K562 (cell line): ENCODE measurements at regions not wholly inside any gene's neighbourhood (a gene's known extent, or its start where the extent isn't known, plus 50 kb on each side); places are given as distances from the start of the nearest gene placed in this dataset.

Source experiments
- ATAC-seq: fragments of 200-7000 bp; cut with Tn5 transposase; 3 replicates; pipeline ENCODE4 v1.9.1; 2020; ENCODE audit warnings: moderate library complexity
- BruUV-seq: library from RNA; stranded (reverse); fragments of 400-500 nt; replicated peaks from 2 replicates; lab custom pipeline; 2021; lab: Mats Ljungman, UMichigan
- CTCF ChIA-PET: fragments of 300-600 bp; formaldehyde crosslinking; extraction: SDS; loops from one replicate; lab custom pipeline; 2021; ENCODE audit warnings: low intra/inter-chr PET ratio; lab: Yijun Ruan, JAX
- POLR2A ChIA-PET: fragments of 300-600, 350-650 bp; sonication (Branson Sonifier 250); formaldehyde crosslinking; extraction: SDS; loops from one replicate; lab custom pipeline; 2021; ENCODE audit warnings: antibody characterized with exemption, inconsistent platforms; lab: Yijun Ruan, JAX
- DNase-seq, 4 experiments: peaks; one replicate each; pipeline versions ENCODE4 v3.0.0 to v3.0.0-alpha.2; 2011 to 2018; ENCODE audit warnings: low spot score in 3 of 4, mixed read lengths in 3 of 4; ENCODE audit errors: extremely low read depth in 1 of 4
- FAIRE-seq: peaks from 2 replicates; lab custom pipeline; 2011; peaks lifted over from hg19 to GRCh38; lab: Jason Lieb, UNC
- H2AFZ ChIP-seq: 2 replicates; pipeline ENCODE4 v1.6.0; 2011; ENCODE audit warnings: low read depth, low read length, control low read depth, inconsistent platforms
- H3K27ac ChIP-seq: fragments of 200-600 bp; 3 replicates; pipeline ENCODE4 v1.8.0; 2011; ENCODE audit warnings: low read depth, mild to moderate bottlenecking, control low read depth, inconsistent platforms, low read length, moderate library complexity, mixed read lengths; ENCODE audit errors: extremely low read depth
- H3K27me3 ChIP-seq, 2 experiments: fragments of 300-600 bp in 1 of 2; 2 replicates in 1 of 2; 3 replicates in 1 of 2; pipeline versions ENCODE4 v1.6.0 to v1.8.0; 2011; ENCODE audit warnings: inconsistent platforms in 2 of 2, low read length in 2 of 2, mild to moderate bottlenecking in 1 of 2, mixed read lengths in 1 of 2, moderate library complexity in 1 of 2; ENCODE audit not compliant: control insufficient read depth in 2 of 2, insufficient read depth in 2 of 2
- H3K36me3 ChIP-seq: fragments of 300-600 bp; 3 replicates; pipeline ENCODE4 v1.8.0; 2011; ENCODE audit warnings: mild to moderate bottlenecking, low read length, inconsistent platforms; ENCODE audit not compliant: control insufficient read depth, insufficient read depth
- H3K4me1 ChIP-seq, 2 experiments: fragments of 200-600 bp in 1 of 2; replicated peaks in 1 of 2; 2 replicates in 1 of 2; 3 replicates in 1 of 2; pipeline versions ENCODE4 v1.5.1 to v1.8.0; 2011; ENCODE audit warnings: inconsistent platforms in 2 of 2, low read length in 2 of 2, mild to moderate bottlenecking in 1 of 2, mixed read lengths in 1 of 2, moderate library complexity in 1 of 2; ENCODE audit not compliant: control insufficient read depth in 2 of 2, insufficient read depth in 2 of 2
- H3K4me2 ChIP-seq: 2 replicates; pipeline ENCODE4 v1.6.1; 2011; ENCODE audit warnings: low read length, control low read depth, inconsistent platforms, mixed read lengths; ENCODE audit not compliant: insufficient read depth
- H3K4me3 ChIP-seq: fragments of 200-600 bp; sonication (generic), shearing (Covaris generic); 2 replicates; pipeline ENCODE4 v1.5.1; 2016; ENCODE audit warnings: control low read depth, inconsistent platforms
- H3K79me2 ChIP-seq: fragments of 200-600 bp; 3 replicates; pipeline ENCODE4 v1.8.0; 2011; ENCODE audit warnings: low read length, inconsistent platforms; ENCODE audit not compliant: control insufficient read depth, insufficient read depth
- H3K9ac ChIP-seq, 2 experiments: 2 replicates each; pipeline versions ENCODE4 v1.6.0 to v1.6.1; 2011; ENCODE audit warnings: low read depth in 2 of 2, low read length in 2 of 2, control low read depth in 1 of 2, inconsistent platforms in 1 of 2, mild to moderate bottlenecking in 1 of 2, mixed read lengths in 1 of 2; ENCODE audit not compliant: insufficient read depth in 1 of 2
- H3K9me1 ChIP-seq: one replicate; pipeline ENCODE4 v1.6.0; 2011; ENCODE audit warnings: inconsistent platforms, mild to moderate bottlenecking, low read length, moderate library complexity; ENCODE audit not compliant: control insufficient read depth, insufficient read depth
- H3K9me3 ChIP-seq: replicated peaks from 2 replicates; pipeline ENCODE4 v1.5.1; 2011; ENCODE audit warnings: low read depth, low read length, inconsistent platforms; ENCODE audit not compliant: control insufficient read depth, insufficient read depth
- H4K20me1 ChIP-seq: replicated peaks from 2 replicates; pipeline ENCODE4 v1.6.1; 2011; ENCODE audit warnings: low read length, inconsistent platforms, mixed read lengths; ENCODE audit not compliant: control insufficient read depth, insufficient read depth
- CHD2 ChIP-seq: IDR thresholded peaks from 2 replicates; pipeline ENCODE4 v1.6.1; 2011; ENCODE audit warnings: low read depth, low read length
- CSDE1 ChIP-seq, 2 experiments: fragments of 450-650 bp; IDR thresholded peaks; 2 replicates each; pipeline ENCODE4 v1.6.1; 2016; ENCODE audit warnings: mild to moderate bottlenecking in 1 of 2
- E2F3 ChIP-seq: fragments of 250-450 bp; sonication (Bioruptor Pico); IDR thresholded peaks from 2 replicates; pipeline ENCODE4 v1.4.0; 2020; ENCODE audit warnings: mild to moderate bottlenecking
- ETV6 ChIP-seq, 3 experiments: fragments of 150-350 bp in 1 of 3; sonication (generic) in 1 of 3; formaldehyde crosslinking in 1 of 3; IDR thresholded peaks; 2 replicates each; pipeline versions ENCODE4 v1.6.1 to v1.8.0; 2014 to 2022; ENCODE audit warnings: borderline replicate concordance in 2 of 3, low read depth in 2 of 3, antibody characterized with exemption in 1 of 3, low read length in 1 of 3, mild to moderate bottlenecking in 1 of 3, missing genetic modification reagents in 1 of 3
- IRF9 ChIP-seq: fragments of 450-650 bp; IDR thresholded peaks from 2 replicates; pipeline ENCODE4 v1.6.1; 2016; ENCODE audit warnings: missing biosample characterization, missing genetic modification characterization
- MECOM ChIP-seq: fragments of 250-450 bp; sonication (Bioruptor Pico); IDR thresholded peaks from 2 replicates; pipeline ENCODE4 v1.8.0; 2022; ENCODE audit warnings: inconsistent platforms
- MTA3 ChIP-seq: fragments of 450-650 bp; formaldehyde crosslinking; IDR thresholded peaks from 2 replicates; pipeline ENCODE4 v1.6.1; 2017; ENCODE audit warnings: mild to moderate bottlenecking, borderline replicate concordance
- NR1H2 ChIP-seq: sonication (generic); formaldehyde crosslinking; IDR thresholded peaks from 2 replicates; pipeline ENCODE4 v1.4.0; 2020; ENCODE audit warnings: mild to moderate bottlenecking, missing genetic modification reagents
- RNF219 ChIP-seq: fragments of 250-450 bp; sonication (Bioruptor Pico); IDR thresholded peaks from 2 replicates; pipeline ENCODE4 v1.5.0; 2022; ENCODE audit warnings: mild to moderate bottlenecking
- SRSF3 ChIP-seq: fragments of 200-400 bp; formaldehyde crosslinking; IDR thresholded peaks from 2 replicates; pipeline ENCODE4 v1.6.1; 2016; ENCODE audit warnings: mild to moderate bottlenecking, low read length, moderate library complexity; ENCODE audit not compliant: insufficient read depth
- TCF15 ChIP-seq: fragments of 250-450 bp; sonication (Bioruptor Pico); IDR thresholded peaks from 2 replicates; pipeline ENCODE4 v1.8.0; 2022; ENCODE audit warnings: moderate library complexity, mild to moderate bottlenecking, inconsistent platforms
- TEAD4 ChIP-seq, 2 experiments: sonication (generic) in 1 of 2; formaldehyde crosslinking in 1 of 2; IDR thresholded peaks; 2 replicates each; pipeline versions ENCODE4 v1.6.1 to v1.8.0; 2012 to 2022; ENCODE audit warnings: borderline replicate concordance in 1 of 2, inconsistent platforms in 1 of 2, low read length in 1 of 2, mild to moderate bottlenecking in 1 of 2, missing genetic modification reagents in 1 of 2
- WHSC1 ChIP-seq: IDR thresholded peaks from one replicate; pipeline ENCODE4 v1.6.1; 2012; ENCODE audit warnings: low read length, control low read depth, inconsistent platforms
- ZBTB8A ChIP-seq: fragments of 450-650 bp; IDR thresholded peaks from 2 replicates; pipeline ENCODE4 v1.6.1; 2018; ENCODE audit warnings: mild to moderate bottlenecking, moderate library complexity; ENCODE audit not compliant: partially characterized antibody
- ZFP91 ChIP-seq: sonication (generic); formaldehyde crosslinking; IDR thresholded peaks from 2 replicates; pipeline ENCODE4 v1.8.0; 2022; ENCODE audit warnings: mild to moderate bottlenecking, missing genetic modification reagents
- ZNF561 ChIP-seq: fragments of 450-650 bp; formaldehyde crosslinking; conservative IDR thresholded peaks from 2 replicates; pipeline ENCODE4 v1.4.0; 2020; ENCODE audit warnings: mild to moderate bottlenecking, moderate library complexity
- ZNF584 ChIP-seq: fragments of 200-800 bp; sonication (Bioruptor generic); IDR thresholded peaks from 2 replicates; pipeline ENCODE4 v1.6.1; 2016; ENCODE audit warnings: low read depth, mild to moderate bottlenecking, missing genetic modification characterization, missing compliant biosample characterization
- WGBS: fragments of 100-300 bp; shearing (Covaris generic); methylation state at CpG from one replicate; pipeline ENCODE4 v1.1.6; 2016; ENCODE audit warnings: low coverage, mixed read lengths; ENCODE audit not compliant: insufficient coverage; ENCODE audit errors: missing lambda C conversion rate; 5-methylcytosine and 5-hydroxymethylcytosine counted together
- in situ Hi-C: fragments of 300-500 bp; cut with MboI; formaldehyde crosslinking; loops from 4 replicates; pipeline ENCODE4 v1.15.0; 2018; ENCODE audit warnings: inconsistent platforms, mixed read lengths
- intact Hi-C: fragments of 100-400 bp; cut with micrococcal nuclease; formaldehyde crosslinking; loops from 2 replicates; pipeline ENCODE4 v1.14.2; 2022

GRCh38 chr18:73249030-73249429, 381.2 kb upstream of the NETO1 start:
- H3K9me1 ChIP-seq, result no peaks in the 10 kb centered on the region
- H3K36me3 ChIP-seq, result peaks cover 65% of the 10 kb centered on the region
- no peak overlapping the region for H2AFZ ChIP-seq
- no peaks in the 10 kb centered on the region for H3K27me3 ChIP-seq
- intact Hi-C loops (no loop called here), in situ Hi-C loops (no loop called here)
- TF ChIP-seq ZNF584 (CRISPR knock-in tag), result no peak
- no peak for TF ChIP-seq WHSC1
- TF ChIP-seq ETV6 (IDR thresholded peaks at IDR 0.05; ENCODE audit: borderline replicate concordance in 1 of 2, low read depth in 2 of 2, low read length in 1 of 2), result no peak
- TF ChIP-seq ETV6 (CRISPR knock-in tag; IDR thresholded peaks at IDR 0.05; ENCODE audit: borderline replicate concordance), result no peak
- TF ChIP-seq TEAD4 (IDR thresholded peaks at IDR 0.05; ENCODE audit: low read length), result no peak
- no peak for TF ChIP-seq TEAD4 (CRISPR knock-in tag; IDR thresholded peaks at IDR 0.05; ENCODE audit: borderline replicate concordance)
- TF ChIP-seq SRSF3, result no peak
- no peak for TF ChIP-seq MTA3
- no peak for TF ChIP-seq ZBTB8A
- no peak for TF ChIP-seq IRF9
- no peak for TF ChIP-seq ZNF561 (CRISPR knock-in tag)
- TF ChIP-seq CHD2, result no peak
- TF ChIP-seq MECOM (CRISPR knock-in tag), result no peak
- TF ChIP-seq CSDE1 (IDR thresholded peaks at IDR 0.05), result no peak
- no peak for TF ChIP-seq ZFP91 (CRISPR knock-in tag)
- TF ChIP-seq TCF15 (CRISPR knock-in tag), result no peak
- TF ChIP-seq NR1H2 (CRISPR knock-in tag), result no peak
- no peak for TF ChIP-seq E2F3 (CRISPR knock-in tag)
- TF ChIP-seq RNF219 (CRISPR knock-in tag), result no peak
- H3K27ac ChIP-seq, result no peak overlapping the region
- 0 out of 2 replicates have a peak, but pooled peaks cover 5% of the 10 kb centered on the region for H4K20me1 ChIP-seq
- H3K9ac ChIP-seq, result no peak overlapping the region
- DNase-seq (no peak), FAIRE-seq (no peak), ATAC-seq (no peak)
- no TSS peak for BruUV-seq
- POLR2A ChIA-PET, result no interaction called here
- H3K4me1 ChIP-seq, result no peaks in the 10 kb centered on the region
- no peaks in the 10 kb centered on the region for H3K9me3 ChIP-seq
- 97% methylated on average over 3 of the region's 7 CpGs for WGBS
- no peak overlapping the region for H3K4me3 ChIP-seq
- no peak overlapping the region for H3K4me2 ChIP-seq
- CTCF ChIA-PET, result no interaction called here
- H3K79me2 ChIP-seq, result peaks cover 90% of the 10 kb centered on the region
